CD4-positive, alpha-beta T cell treated with Interleukin-1 beta for 1 hour (primary cell): ENCODE measurements at regions not wholly inside any gene's neighbourhood (a gene's known extent, or its start where the extent isn't known, plus 50 kb on each side); places are given as distances from the start of the nearest gene placed in this dataset.

Experiments used
- DNase-seq, 2 donors: peaks; one replicate each; pipeline ENCODE4 v3.0.0-alpha.2; 2020 to 2022

- DNase-seq = no peak
These were observed 52.7 kb upstream of the FAM20C start for GRCh38 chr7:139561-140243.

- no peak for DNase-seq
These were observed 51.4 kb upstream of the FAM20C start for GRCh38 chr7:140996-141395.

- DNase-seq = no peak
These were observed 50.0 kb upstream of the FAM20C start for GRCh38 chr7:142248-142941.
